Neural progenitor cell (in vitro differentiated cells): ENCODE measurements at regions not wholly inside any gene's neighbourhood (a gene's known extent, or its start where the extent isn't known, plus 50 kb on each side); places are given as distances from the start of the nearest gene placed in this dataset.

ENCODE experiments used
- EZH2 ChIP-seq: fragments of 200-600 bp; sonication (generic); IDR thresholded peaks from 2 replicates; pipeline ENCODE4 v1.6.1; 2017; ENCODE audit warnings: antibody characterized with exemption, mild to moderate bottlenecking, moderate library complexity
- EZH2phosphoT487 ChIP-seq: fragments of 200-600 bp; sonication (generic); IDR thresholded peaks from 2 replicates; pipeline ENCODE4 v1.6.1; 2017; ENCODE audit warnings: antibody characterized with exemption
- TF ChIP-seq, protein P1 (sequence below): fragments of 200-600 bp; sonication (generic); IDR thresholded peaks from 2 replicates; pipeline ENCODE4 v1.5.1; 2017; ENCODE audit warnings: antibody characterized with exemption, mild to moderate bottlenecking

DNA sequence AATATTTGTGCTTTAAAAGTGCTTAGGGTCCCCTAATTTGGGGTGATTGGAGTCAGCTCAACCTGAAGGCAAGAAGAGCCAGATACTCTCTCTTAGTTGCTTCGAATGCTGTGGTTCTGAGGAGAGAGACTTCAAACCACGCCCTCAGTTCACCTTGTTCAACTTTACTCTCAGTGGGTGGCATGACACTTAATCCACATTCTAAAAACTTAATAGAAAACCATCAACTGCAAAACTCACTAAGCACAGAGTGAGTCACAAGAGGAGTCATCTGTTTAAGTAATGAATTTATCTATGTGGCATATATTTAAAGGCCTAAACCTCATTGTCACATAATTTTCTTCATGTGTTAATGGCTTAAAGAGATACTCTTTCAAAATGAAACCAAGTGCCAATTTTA is 99.5 kb upstream of the SLC4A4 start:
- no peak for TF ChIP-seq EZH2
- no peak for TF ChIP-seq EZH2phosphoT487
- TF ChIP-seq, protein P1, sequence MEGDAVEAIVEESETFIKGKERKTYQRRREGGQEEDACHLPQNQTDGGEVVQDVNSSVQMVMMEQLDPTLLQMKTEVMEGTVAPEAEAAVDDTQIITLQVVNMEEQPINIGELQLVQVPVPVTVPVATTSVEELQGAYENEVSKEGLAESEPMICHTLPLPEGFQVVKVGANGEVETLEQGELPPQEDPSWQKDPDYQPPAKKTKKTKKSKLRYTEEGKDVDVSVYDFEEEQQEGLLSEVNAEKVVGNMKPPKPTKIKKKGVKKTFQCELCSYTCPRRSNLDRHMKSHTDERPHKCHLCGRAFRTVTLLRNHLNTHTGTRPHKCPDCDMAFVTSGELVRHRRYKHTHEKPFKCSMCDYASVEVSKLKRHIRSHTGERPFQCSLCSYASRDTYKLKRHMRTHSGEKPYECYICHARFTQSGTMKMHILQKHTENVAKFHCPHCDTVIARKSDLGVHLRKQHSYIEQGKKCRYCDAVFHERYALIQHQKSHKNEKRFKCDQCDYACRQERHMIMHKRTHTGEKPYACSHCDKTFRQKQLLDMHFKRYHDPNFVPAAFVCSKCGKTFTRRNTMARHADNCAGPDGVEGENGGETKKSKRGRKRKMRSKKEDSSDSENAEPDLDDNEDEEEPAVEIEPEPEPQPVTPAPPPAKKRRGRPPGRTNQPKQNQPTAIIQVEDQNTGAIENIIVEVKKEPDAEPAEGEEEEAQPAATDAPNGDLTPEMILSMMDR = no peak
